ENCODE measurements at regions not wholly inside any gene's neighbourhood (a gene's known extent, or its start where the extent isn't known, plus 50 kb on each side); places are given as distances from the start of the nearest gene placed in this dataset.

- TF ChIP-seq CTCF (IDR thresholded peaks at IDR 0.05), result no peak
- TF ChIP-seq POLR2A (IDR thresholded peaks at IDR 0.05), result no peak
Measured at GRCh38 chr16:86919578-86920305, 341.4 kb downstream of the FOXL1 start.

Measured in heart left ventricle (tissue), 13 donors.